ENCODE measurements at regions not wholly inside any gene's neighbourhood (a gene's known extent, or its start where the extent isn't known, plus 50 kb on each side); places are given as distances from the start of the nearest gene placed in this dataset.

GRCh38 chr22:25388866-25389540 is 169.6 kb downstream of the CRYBB2 start:
- Histone ChIP-seq H3K4me1 (peaks cover 3% of the 10 kb centered on the region), H3K36me3 (ENCODE audit: low read depth, missing control alignments) (no peaks in the 10 kb centered on the region), H3K9me3 (no peaks in the 10 kb centered on the region), H3K27ac (no peak overlapping the region), H3K4me3 (no peak overlapping the region), H3K27me3 (no peaks in the 10 kb centered on the region)
- no peak for DNase-seq
- TF ChIP-seq POLR2A (IDR thresholded peaks at IDR 0.05) = no peak
- TF ChIP-seq, protein P1, sequence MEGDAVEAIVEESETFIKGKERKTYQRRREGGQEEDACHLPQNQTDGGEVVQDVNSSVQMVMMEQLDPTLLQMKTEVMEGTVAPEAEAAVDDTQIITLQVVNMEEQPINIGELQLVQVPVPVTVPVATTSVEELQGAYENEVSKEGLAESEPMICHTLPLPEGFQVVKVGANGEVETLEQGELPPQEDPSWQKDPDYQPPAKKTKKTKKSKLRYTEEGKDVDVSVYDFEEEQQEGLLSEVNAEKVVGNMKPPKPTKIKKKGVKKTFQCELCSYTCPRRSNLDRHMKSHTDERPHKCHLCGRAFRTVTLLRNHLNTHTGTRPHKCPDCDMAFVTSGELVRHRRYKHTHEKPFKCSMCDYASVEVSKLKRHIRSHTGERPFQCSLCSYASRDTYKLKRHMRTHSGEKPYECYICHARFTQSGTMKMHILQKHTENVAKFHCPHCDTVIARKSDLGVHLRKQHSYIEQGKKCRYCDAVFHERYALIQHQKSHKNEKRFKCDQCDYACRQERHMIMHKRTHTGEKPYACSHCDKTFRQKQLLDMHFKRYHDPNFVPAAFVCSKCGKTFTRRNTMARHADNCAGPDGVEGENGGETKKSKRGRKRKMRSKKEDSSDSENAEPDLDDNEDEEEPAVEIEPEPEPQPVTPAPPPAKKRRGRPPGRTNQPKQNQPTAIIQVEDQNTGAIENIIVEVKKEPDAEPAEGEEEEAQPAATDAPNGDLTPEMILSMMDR (IDR thresholded peaks at IDR 0.05) = no peak
- WGBS, 2 donors = 67 to 68% methylated on average over 10 of the region's 10 CpGs
- intact Hi-C loops (cut with DNase I; ENCODE audit: low total_unique reads) = no loop called here

DNA sequence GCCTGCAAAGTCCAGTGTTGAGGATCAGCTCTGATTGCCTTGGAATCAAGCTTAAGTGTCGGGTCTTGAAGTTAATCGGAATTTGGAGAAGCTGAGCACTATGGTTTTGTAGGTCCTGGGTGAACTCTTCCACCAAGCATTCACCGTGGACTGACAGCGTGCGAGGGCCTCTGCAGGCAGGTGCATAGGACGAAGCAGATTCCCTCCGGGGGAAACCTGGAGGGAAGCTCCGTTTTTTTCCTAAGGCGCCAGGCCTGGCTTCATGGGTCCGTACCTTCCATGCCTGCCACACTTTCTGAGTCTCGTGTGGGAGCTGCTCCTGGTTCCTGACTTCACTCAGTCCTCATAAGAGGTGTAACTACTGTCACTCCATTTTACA is 170.1 kb downstream of the CRYBB2 start:
- H3K27me3 ChIP-seq = no peaks in the 10 kb centered on the region
- H3K4me1 ChIP-seq = peaks cover 3% of the 10 kb centered on the region
- no peak for DNase-seq
- no peaks in the 10 kb centered on the region for H3K36me3 ChIP-seq (ENCODE audit: low read depth, missing control alignments)
- 89 to 92% methylated on average over 11 of the region's 11 CpGs for WGBS, 2 donors
- intact Hi-C loops (cut with DNase I; ENCODE audit: low total_unique reads) = no loop called here
- no peak overlapping the region for H3K4me3 ChIP-seq
- H3K27ac ChIP-seq = no peak overlapping the region
- no peaks in the 10 kb centered on the region for H3K9me3 ChIP-seq
- no peak for TF ChIP-seq POLR2A (IDR thresholded peaks at IDR 0.05)
- TF ChIP-seq, protein P1 (IDR thresholded peaks at IDR 0.05) = no peak

GRCh38 chr22:25390297-25391240 is 171.1 kb downstream of the CRYBB2 start:
- H3K4me1 ChIP-seq = peaks cover 3% of the 10 kb centered on the region
- no peak for DNase-seq
- WGBS, 2 donors = 80 to 89% methylated on average over 2 to 19 of the region's 20 CpGs
- H3K27me3 ChIP-seq = no peaks in the 10 kb centered on the region
- H3K4me3 ChIP-seq = no peak overlapping the region
- H3K36me3 ChIP-seq (ENCODE audit: low read depth, missing control alignments) = no peaks in the 10 kb centered on the region
- no peaks in the 10 kb centered on the region for H3K9me3 ChIP-seq
- intact Hi-C loops (cut with DNase I; ENCODE audit: low total_unique reads) = no loop called here
- TF ChIP-seq, protein P1 (IDR thresholded peaks at IDR 0.05) = no peak
- no peak for TF ChIP-seq POLR2A (IDR thresholded peaks at IDR 0.05)
- no peak overlapping the region for H3K27ac ChIP-seq

DNA sequence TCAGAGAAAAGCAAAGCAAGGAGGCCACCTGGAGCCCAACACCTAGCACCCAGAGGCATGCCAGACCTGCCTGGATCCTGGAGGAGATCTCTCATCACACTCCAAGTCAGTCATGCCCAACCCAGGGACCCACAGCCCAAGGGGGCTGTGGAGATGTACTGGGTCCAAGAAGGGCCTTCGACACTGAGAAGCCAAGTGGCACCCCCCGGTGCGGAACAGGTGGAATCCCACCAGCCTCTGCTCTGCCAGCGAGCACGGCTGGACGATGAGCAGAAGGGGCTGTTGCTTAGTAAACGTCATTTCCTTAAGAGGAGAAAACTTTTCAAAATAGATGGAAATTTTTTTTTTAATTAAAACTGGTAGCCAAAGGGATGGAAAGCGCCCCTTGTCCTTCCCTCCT is 171.9 kb upstream of the GRK3 start:
- no peaks in the 10 kb centered on the region for H3K36me3 ChIP-seq (ENCODE audit: low read depth, missing control alignments)
- DNase-seq = no peak
- H3K27me3 ChIP-seq = no peaks in the 10 kb centered on the region
- 87 to 95% methylated on average over 8 of the region's 8 CpGs for WGBS, 2 donors
- no peak overlapping the region for H3K4me3 ChIP-seq
- TF ChIP-seq POLR2A (IDR thresholded peaks at IDR 0.05) = no peak
- TF ChIP-seq, protein P1 (IDR thresholded peaks at IDR 0.05) = no peak
- no peak overlapping the region for H3K27ac ChIP-seq
- intact Hi-C loops (cut with DNase I; ENCODE audit: low total_unique reads) = no loop called here
- peaks cover 3% of the 10 kb centered on the region for H3K4me1 ChIP-seq
- H3K9me3 ChIP-seq = no peaks in the 10 kb centered on the region
